ENCODE measurements at regions not wholly inside any gene's neighbourhood (a gene's known extent, or its start where the extent isn't known, plus 50 kb on each side); places are given as distances from the start of the nearest gene placed in this dataset.

DNA sequence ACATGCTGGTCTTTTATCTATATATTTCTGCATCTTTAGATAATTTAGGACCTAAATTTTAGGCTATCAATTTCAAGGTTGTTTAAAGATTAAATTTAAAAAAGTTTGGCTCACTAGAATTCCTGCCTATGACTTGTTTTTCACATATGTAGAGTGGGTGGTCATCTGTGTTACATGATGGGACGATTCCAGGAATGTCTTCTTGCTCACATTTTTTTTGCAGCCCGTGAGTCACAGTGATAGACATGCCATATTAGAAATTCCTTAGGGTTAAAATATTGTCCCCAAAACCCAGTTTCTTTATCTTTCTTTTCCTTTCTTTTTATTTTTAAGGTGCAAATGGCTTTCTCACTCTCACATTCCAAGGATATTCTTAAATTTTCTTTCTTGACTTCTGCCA lies 652.0 kb downstream of the PLCL1 start:
- no peak for TF ChIP-seq POLR2A (IDR thresholded peaks at IDR 0.05)
- no peak for TF ChIP-seq CTCF (IDR thresholded peaks at IDR 0.05)
- WGBS, 2 donors, result 50 to 54% methylated on average over 2 of the region's 2 CpGs
- DNase-seq (ENCODE audit: low spot score in 2 of 2), result no peak
- H3K4me3 ChIP-seq (ENCODE audit: low read depth, poor library complexity, severe bottlenecking), result no peak overlapping the region
- intact Hi-C loops (cut with DNase I; ENCODE audit: low total_unique reads), result no loop called here

DNA sequence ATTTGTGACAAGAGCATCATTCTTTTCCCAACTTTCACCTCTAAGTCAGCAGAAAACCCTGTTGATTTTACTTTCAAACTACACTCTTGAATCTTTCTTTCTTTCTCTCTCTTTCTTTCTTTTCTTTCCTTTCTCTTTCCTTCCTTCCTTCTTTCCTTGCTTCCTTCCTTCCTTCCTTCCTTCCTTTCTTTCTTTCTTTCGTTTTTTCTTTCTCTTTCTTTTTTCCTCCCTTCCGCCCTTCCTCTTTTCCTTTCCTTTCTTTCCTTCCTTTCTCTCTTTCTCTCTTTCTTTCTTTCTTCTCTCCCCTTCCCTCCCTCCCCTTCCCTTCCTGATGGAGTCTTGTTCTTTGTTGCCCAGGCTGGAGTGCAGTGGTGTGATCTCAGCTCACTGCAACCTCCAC lies 649.5 kb downstream of the PLCL1 start:
- DNase-seq (ENCODE audit: low spot score in 2 of 2), result no peak
- whole genome bisulfite sequencing, 2 donors, result 84 to 86% methylated on average over 2 of the region's 2 CpGs
- H3K4me3 ChIP-seq (ENCODE audit: low read depth, poor library complexity, severe bottlenecking), result no peak overlapping the region
- TF ChIP-seq POLR2A (IDR thresholded peaks at IDR 0.05), result no peak
- no peak for TF ChIP-seq CTCF (IDR thresholded peaks at IDR 0.05)
- intact Hi-C loops (cut with DNase I; ENCODE audit: low total_unique reads), result no loop called here

- no peak for DNase-seq (ENCODE audit: low spot score in 2 of 2)
- TF ChIP-seq CTCF (IDR thresholded peaks at IDR 0.05) (no peak), POLR2A (IDR thresholded peaks at IDR 0.05) (no peak)
- intact Hi-C loops (cut with DNase I; ENCODE audit: low total_unique reads), result no loop called here
- no peak overlapping the region for H3K4me3 ChIP-seq (ENCODE audit: low read depth, poor library complexity, severe bottlenecking)
- WGBS, 2 donors, result 78 to 81% methylated on average over 1 of the region's 1 CpG
Observed at GRCh38 chr2:198452327-198452726, 647.9 kb downstream of the PLCL1 start.

DNA sequence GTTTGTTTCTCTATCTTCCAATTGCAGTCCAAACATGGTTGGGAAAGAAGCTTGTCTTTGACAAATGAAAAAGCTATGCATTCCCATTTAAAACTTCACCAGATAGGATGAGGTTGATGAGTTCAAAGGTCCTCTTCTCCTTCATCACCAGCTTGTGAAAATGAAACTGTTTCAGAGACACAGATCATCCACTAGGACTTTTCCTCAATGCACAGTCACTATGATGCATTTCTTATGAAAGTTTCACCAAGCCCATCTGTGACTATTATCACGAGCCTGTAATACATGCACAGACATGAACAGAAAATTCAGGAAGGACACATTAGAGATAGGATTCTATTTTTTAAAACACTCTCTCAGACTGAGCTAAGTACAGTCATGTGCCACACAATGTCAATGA lies 644.4 kb downstream of the PLCL1 start:
- intact Hi-C loops (cut with DNase I; ENCODE audit: low total_unique reads), result no loop called here
- no peak for DNase-seq (ENCODE audit: low spot score in 2 of 2)
- 38 to 70% methylated on average over 1 of the region's 1 CpG for WGBS, 2 donors
- H3K4me3 ChIP-seq (ENCODE audit: low read depth, poor library complexity, severe bottlenecking), result no peak overlapping the region
- no peak for TF ChIP-seq POLR2A (IDR thresholded peaks at IDR 0.05)
- TF ChIP-seq CTCF (IDR thresholded peaks at IDR 0.05), result no peak

DNA sequence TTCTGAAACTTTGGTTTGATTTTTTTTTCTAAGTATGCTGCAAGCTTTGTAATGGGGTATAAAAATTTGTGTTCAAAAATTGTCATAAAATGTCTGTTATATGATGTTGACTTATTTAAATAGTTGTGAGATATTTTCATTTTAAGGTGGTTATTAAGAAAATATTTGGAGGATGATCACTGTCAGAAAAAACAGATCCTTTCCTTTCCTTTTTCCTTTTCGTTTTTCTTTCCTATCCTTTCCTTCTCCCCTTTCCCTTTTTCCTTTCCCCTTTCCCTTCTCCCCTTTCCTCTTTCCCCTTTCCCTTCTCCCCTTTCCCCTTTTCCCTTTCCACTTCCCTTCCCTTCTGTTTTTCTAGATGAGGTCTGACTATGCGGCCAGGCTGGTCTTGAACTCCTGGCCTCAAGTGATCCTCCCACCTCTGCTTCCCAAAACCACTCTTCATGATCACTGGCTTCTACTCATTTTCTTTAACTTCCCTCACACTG lies 640.5 kb downstream of the PLCL1 start:
- H3K4me3 ChIP-seq (ENCODE audit: low read depth, poor library complexity, severe bottlenecking), result no peak overlapping the region
- no peak for DNase-seq (ENCODE audit: low spot score in 2 of 2)
- intact Hi-C loops (cut with DNase I; ENCODE audit: low total_unique reads), result no loop called here
- TF ChIP-seq POLR2A (IDR thresholded peaks at IDR 0.05), result no peak
- no peak for TF ChIP-seq CTCF (IDR thresholded peaks at IDR 0.05)
- WGBS, 2 donors, result 76 to 79% methylated on average over 2 of the region's 2 CpGs

DNA sequence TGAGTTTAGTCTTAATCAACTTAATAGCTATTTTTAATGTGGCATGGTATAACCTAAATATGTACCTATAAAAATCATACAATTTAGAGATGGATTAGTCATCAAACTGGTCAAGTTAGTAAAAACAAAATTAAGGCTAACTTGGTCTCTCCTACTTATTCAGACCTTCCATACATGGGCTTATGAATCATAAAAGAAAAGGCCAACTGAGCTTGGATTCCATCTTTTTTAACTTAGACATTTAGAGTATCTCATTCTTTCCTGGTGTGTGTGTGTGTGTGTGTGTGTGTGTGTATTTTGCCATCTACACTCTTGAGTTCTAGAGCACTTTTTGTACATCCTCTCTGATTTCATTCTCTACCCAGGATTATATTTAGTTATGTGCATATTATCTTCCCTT lies 637.5 kb downstream of the PLCL1 start:
- H3K4me3 ChIP-seq (ENCODE audit: low read depth, poor library complexity, severe bottlenecking), result no peak overlapping the region
- DNase-seq (ENCODE audit: low spot score in 2 of 2), result no peak
- intact Hi-C loops (cut with DNase I; ENCODE audit: low total_unique reads), result no loop called here
- TF ChIP-seq CTCF (IDR thresholded peaks at IDR 0.05) (no peak), POLR2A (IDR thresholded peaks at IDR 0.05) (no peak)
